ENCODE measurements at regions not wholly inside any gene's neighbourhood (a gene's known extent, or its start where the extent isn't known, plus 50 kb on each side); places are given as distances from the start of the nearest gene placed in this dataset.

GRCh38 chr16:60776281-60776680 lies 1260.0 kb downstream of the CDH8 start:
- TF ChIP-seq CTCF (IDR thresholded peaks at IDR 0.05) (no peak), EP300 (IDR thresholded peaks at IDR 0.05) (no peak), POLR2A (IDR thresholded peaks at IDR 0.05) (no peak), POLR2AphosphoS5 (IDR thresholded peaks at IDR 0.05) (no peak)

All from stomach (tissue), 4 donors.